GM12878 (cell line): ENCODE measurements at regions not wholly inside any gene's neighbourhood (a gene's known extent, or its start where the extent isn't known, plus 50 kb on each side); places are given as distances from the start of the nearest gene placed in this dataset.

Experiments used
- ATAC-seq: fragments of 200-7000 bp; cut with Tn5 transposase; 3 replicates; pipeline ENCODE4 v1.9.1; 2020; ENCODE audit warnings: mild to moderate bottlenecking, moderate library complexity
- BruUV-seq: library from RNA; stranded (reverse); fragments of 400-500 nt; replicated peaks from 2 replicates; lab custom pipeline; 2021; lab: Mats Ljungman, UMichigan
- CTCF ChIA-PET: fragments of 300-600 bp; sonication (Branson Sonifier 250); formaldehyde crosslinking; extraction: SDS; loops from one replicate; lab custom pipeline; 2021; ENCODE audit warnings: inconsistent platforms; lab: Yijun Ruan, JAX
- POLR2A ChIA-PET: fragments of 350-600 bp; formaldehyde crosslinking; extraction: SDS; loops from one replicate; lab custom pipeline; 2021; ENCODE audit warnings: inconsistent platforms; lab: Charles Lee
- RAD21 ChIA-PET: fragments of 300-600 bp; sonication (Branson Sonifier 250); formaldehyde crosslinking; loops from one replicate; lab custom pipeline; 2023; ENCODE audit warnings: antibody characterized with exemption; ENCODE audit not compliant: unreplicated experiment; lab: Charles Lee
- SMC1A ChIA-PET: fragments of 300-600 bp; sonication (Branson Sonifier 250); formaldehyde crosslinking; loops from one replicate; lab custom pipeline; 2023; ENCODE audit not compliant: unreplicated experiment, uncharacterized antibody; lab: Charles Lee
- DNase-seq: peaks from one replicate; pipeline ENCODE4 v3.0.0-alpha.2; 2011; ENCODE audit warnings: low read depth, low spot score
- FAIRE-seq: peaks from 3 replicates; lab custom pipeline; 2011; peaks lifted over from hg19 to GRCh38; lab: Jason Lieb, UNC
- H2AFZ ChIP-seq: 2 replicates; pipeline ENCODE4 v1.6.0; 2011; ENCODE audit warnings: low read depth, low read length, control low read depth; ENCODE audit not compliant: control insufficient read depth
- H3K27ac ChIP-seq: 2 replicates; pipeline ENCODE4 v1.5.1; 2011; ENCODE audit warnings: control low read depth; ENCODE audit not compliant: control insufficient read depth, insufficient read depth
- H3K27me3 ChIP-seq, 2 experiments: replicated peaks in 1 of 2; 2 replicates each; pipeline versions ENCODE4 v1.6.0 to v1.6.1; 2011; ENCODE audit warnings: low read length in 1 of 2; ENCODE audit not compliant: control insufficient read depth in 2 of 2, insufficient read depth in 2 of 2
- H3K36me3 ChIP-seq, 2 experiments: 2 replicates each; pipeline ENCODE4 v1.5.1; 2011; ENCODE audit warnings: low read length in 1 of 2; ENCODE audit not compliant: control insufficient read depth in 2 of 2, insufficient read depth in 2 of 2
- H3K4me1 ChIP-seq: 2 replicates; pipeline ENCODE4 v1.6.1; 2011; ENCODE audit warnings: mild to moderate bottlenecking, low read length, moderate library complexity, mixed read lengths; ENCODE audit not compliant: control insufficient read depth, insufficient read depth
- H3K4me2 ChIP-seq: 2 replicates; pipeline ENCODE4 v1.6.0; 2011; ENCODE audit warnings: control low read depth; ENCODE audit not compliant: control insufficient read depth, insufficient read depth
- H3K4me3 ChIP-seq: fragments of 200-600 bp; sonication (generic); 2 replicates; pipeline ENCODE4 v1.5.1; 2016
- H3K79me2 ChIP-seq: 2 replicates; pipeline ENCODE4 v1.6.0; 2011; ENCODE audit warnings: low read length; ENCODE audit not compliant: control insufficient read depth, insufficient read depth
- H3K9ac ChIP-seq: 2 replicates; pipeline ENCODE4 v1.8.0; 2011; ENCODE audit warnings: low read length, control low read depth, mixed read lengths; ENCODE audit not compliant: control insufficient read depth, insufficient read depth
- H3K9me3 ChIP-seq: replicated peaks from 3 replicates; pipeline ENCODE4 v1.5.1; 2011; ENCODE audit warnings: mild to moderate bottlenecking, low read length; ENCODE audit not compliant: control insufficient read depth, insufficient read depth
- H4K20me1 ChIP-seq: 2 replicates; pipeline ENCODE4 v1.6.0; 2011; ENCODE audit not compliant: control insufficient read depth, insufficient read depth
- ATF2 ChIP-seq: IDR thresholded peaks from 2 replicates; pipeline ENCODE4 v1.6.1; 2012; ENCODE audit warnings: low read length, inconsistent platforms
- BCLAF1 ChIP-seq: fragments of 450-650 bp; IDR thresholded peaks from 2 replicates; pipeline ENCODE4 v1.6.1; 2017; ENCODE audit warnings: antibody characterized with exemption, mild to moderate bottlenecking, moderate library complexity
- CHD2 ChIP-seq: IDR thresholded peaks from 2 replicates; pipeline ENCODE4 v1.6.1; 2011; ENCODE audit warnings: low read depth, low read length, improper control_type of control experiment, borderline replicate concordance
- FOS ChIP-seq: IDR thresholded peaks from 3 replicates; pipeline ENCODE4 v1.6.1; 2011; ENCODE audit warnings: borderline replicate concordance; ENCODE audit not compliant: insufficient read length; ENCODE audit errors: extremely low read depth
- MEF2A ChIP-seq: IDR thresholded peaks from 2 replicates; pipeline ENCODE4 v1.6.1; 2011; ENCODE audit warnings: low read depth, mild to moderate bottlenecking, low read length, moderate library complexity; ENCODE audit not compliant: insufficient read depth
- NR2C2 ChIP-seq: IDR thresholded peaks from 2 replicates; pipeline ENCODE4 v1.6.1; 2011; ENCODE audit warnings: borderline replicate concordance, low read depth; ENCODE audit not compliant: control insufficient read depth, insufficient read length
- NRF1 ChIP-seq: conservative IDR thresholded peaks from 2 replicates; pipeline ENCODE4 v1.6.1; 2011; ENCODE audit warnings: mild to moderate bottlenecking, low read depth, low read length, improper control_type of control experiment
- RCOR1 ChIP-seq: conservative IDR thresholded peaks from 2 replicates; pipeline ENCODE4 v1.6.1; 2012; ENCODE audit warnings: low read depth, low read length, improper control_type of control experiment
- SMC3 ChIP-seq: IDR thresholded peaks from 2 replicates; pipeline ENCODE4 v1.6.1; 2011; ENCODE audit warnings: low read length, improper control_type of control experiment, borderline replicate concordance
- WGBS: methylation state at CpG from one replicate; pipeline ENCODE4 v1.1.6; 2016; ENCODE audit warnings: low lambda C conversion rate; ENCODE audit not compliant: insufficient replicate concordance, insufficient coverage; ENCODE audit errors: missing lambda C conversion rate; 5-methylcytosine and 5-hydroxymethylcytosine counted together
- in situ Hi-C: fragments of 300-500 bp; cut with MboI; formaldehyde crosslinking; loops from 9 replicates; pipeline ENCODE4 v1.14.3; 2018; ENCODE audit warnings: mixed read lengths
- intact Hi-C: fragments of 100-400 bp; cut with micrococcal nuclease; formaldehyde crosslinking; loops from one replicate; pipeline ENCODE4 v1.14.2; 2022; ENCODE audit not compliant: unreplicated experiment
- TF ChIP-seq, protein P1 (sequence below): fragments of 450-650 bp; formaldehyde crosslinking; IDR thresholded peaks from 2 replicates; pipeline ENCODE4 v1.4.0; 2020; ENCODE audit warnings: mild to moderate bottlenecking, moderate library complexity
- TF ChIP-seq, protein P2 (sequence below): IDR thresholded peaks from 2 replicates; pipeline ENCODE4 v1.6.1; 2012; ENCODE audit warnings: low read depth, low read length, improper control_type of control experiment
- TF ChIP-seq, protein P3 (sequence below): IDR thresholded peaks from 2 replicates; pipeline ENCODE4 v1.6.1; 2011; ENCODE audit warnings: low read depth, low read length, improper control_type of control experiment, borderline replicate concordance

- intact Hi-C loops = no loop called here
- in situ Hi-C loops = no loop called here
- WGBS = 23% methylated on average over 3 of the region's 3 CpGs
- Histone ChIP-seq H3K9ac (no peak overlapping the region), H3K27me3 (no peaks in the 10 kb centered on the region; a peak in 1 of 4 replicates)
- DNase-seq (no peak), FAIRE-seq (no peak)
- RAD21 ChIA-PET = no interaction called here
- SMC1A ChIA-PET = interaction anchor here (0.6 kb wide), 1 partner anchor 39 kb away, joined by 3 read pairs; no protein-coding TSS in a partner anchor
- TF ChIP-seq BCLAF1 (no peak), MEF2A (no peak), ATF2 (no peak), NRF1 (no peak), FOS (no peak), CHD2 (no peak), SMC3 (no peak), NR2C2 (no peak), RCOR1 (no peak)
- TF ChIP-seq, protein P1, sequence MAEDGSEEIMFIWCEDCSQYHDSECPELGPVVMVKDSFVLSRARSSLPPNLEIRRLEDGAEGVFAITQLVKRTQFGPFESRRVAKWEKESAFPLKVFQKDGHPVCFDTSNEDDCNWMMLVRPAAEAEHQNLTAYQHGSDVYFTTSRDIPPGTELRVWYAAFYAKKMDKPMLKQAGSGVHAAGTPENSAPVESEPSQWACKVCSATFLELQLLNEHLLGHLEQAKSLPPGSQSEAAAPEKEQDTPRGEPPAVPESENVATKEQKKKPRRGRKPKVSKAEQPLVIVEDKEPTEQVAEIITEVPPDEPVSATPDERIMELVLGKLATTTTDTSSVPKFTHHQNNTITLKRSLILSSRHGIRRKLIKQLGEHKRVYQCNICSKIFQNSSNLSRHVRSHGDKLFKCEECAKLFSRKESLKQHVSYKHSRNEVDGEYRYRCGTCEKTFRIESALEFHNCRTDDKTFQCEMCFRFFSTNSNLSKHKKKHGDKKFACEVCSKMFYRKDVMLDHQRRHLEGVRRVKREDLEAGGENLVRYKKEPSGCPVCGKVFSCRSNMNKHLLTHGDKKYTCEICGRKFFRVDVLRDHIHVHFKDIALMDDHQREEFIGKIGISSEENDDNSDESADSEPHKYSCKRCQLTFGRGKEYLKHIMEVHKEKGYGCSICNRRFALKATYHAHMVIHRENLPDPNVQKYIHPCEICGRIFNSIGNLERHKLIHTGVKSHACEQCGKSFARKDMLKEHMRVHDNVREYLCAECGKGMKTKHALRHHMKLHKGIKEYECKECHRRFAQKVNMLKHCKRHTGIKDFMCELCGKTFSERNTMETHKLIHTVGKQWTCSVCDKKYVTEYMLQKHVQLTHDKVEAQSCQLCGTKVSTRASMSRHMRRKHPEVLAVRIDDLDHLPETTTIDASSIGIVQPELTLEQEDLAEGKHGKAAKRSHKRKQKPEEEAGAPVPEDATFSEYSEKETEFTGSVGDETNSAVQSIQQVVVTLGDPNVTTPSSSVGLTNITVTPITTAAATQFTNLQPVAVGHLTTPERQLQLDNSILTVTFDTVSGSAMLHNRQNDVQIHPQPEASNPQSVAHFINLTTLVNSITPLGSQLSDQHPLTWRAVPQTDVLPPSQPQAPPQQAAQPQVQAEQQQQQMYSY (CRISPR knock-in tag) = no peak
- TF ChIP-seq, protein P2, sequence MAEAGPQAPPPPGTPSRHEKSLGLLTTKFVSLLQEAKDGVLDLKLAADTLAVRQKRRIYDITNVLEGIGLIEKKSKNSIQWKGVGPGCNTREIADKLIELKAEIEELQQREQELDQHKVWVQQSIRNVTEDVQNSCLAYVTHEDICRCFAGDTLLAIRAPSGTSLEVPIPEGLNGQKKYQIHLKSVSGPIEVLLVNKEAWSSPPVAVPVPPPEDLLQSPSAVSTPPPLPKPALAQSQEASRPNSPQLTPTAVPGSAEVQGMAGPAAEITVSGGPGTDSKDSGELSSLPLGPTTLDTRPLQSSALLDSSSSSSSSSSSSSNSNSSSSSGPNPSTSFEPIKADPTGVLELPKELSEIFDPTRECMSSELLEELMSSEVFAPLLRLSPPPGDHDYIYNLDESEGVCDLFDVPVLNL = no peak
- TF ChIP-seq, protein P3, sequence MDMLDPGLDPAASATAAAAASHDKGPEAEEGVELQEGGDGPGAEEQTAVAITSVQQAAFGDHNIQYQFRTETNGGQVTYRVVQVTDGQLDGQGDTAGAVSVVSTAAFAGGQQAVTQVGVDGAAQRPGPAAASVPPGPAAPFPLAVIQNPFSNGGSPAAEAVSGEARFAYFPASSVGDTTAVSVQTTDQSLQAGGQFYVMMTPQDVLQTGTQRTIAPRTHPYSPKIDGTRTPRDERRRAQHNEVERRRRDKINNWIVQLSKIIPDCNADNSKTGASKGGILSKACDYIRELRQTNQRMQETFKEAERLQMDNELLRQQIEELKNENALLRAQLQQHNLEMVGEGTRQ = no peak
- TF ChIP-seq, all 136 proteins: peak for 0
- POLR2A ChIA-PET = no interaction called here
- Histone ChIP-seq H3K27ac (no peak overlapping the region), H2AFZ (no peak overlapping the region), H3K79me2 (no peaks in the 10 kb centered on the region), H3K4me1 (no peaks in the 10 kb centered on the region), H4K20me1 (no peaks in the 10 kb centered on the region), H3K4me3 (no peak overlapping the region), H3K36me3 (no peaks in the 10 kb centered on the region), H3K4me2 (no peak overlapping the region), H3K9me3 (no peaks in the 10 kb centered on the region; the same call in 2 of the 3 replicates)
- CTCF ChIA-PET = interaction anchor here (0.6 to 0.9 kb wide), 2 partner anchors 22 to 189 kb away, joined by 3 read pairs; no protein-coding TSS in a partner anchor
- BruUV-seq = no TSS peak
- ATAC-seq = no peak
These were observed 241.9 kb upstream of the NDST4 start for GRCh38 chr4:115355329-115355728.
